Neural cell (in vitro differentiated cells): ENCODE measurements at regions not wholly inside any gene's neighbourhood (a gene's known extent, or its start where the extent isn't known, plus 50 kb on each side); places are given as distances from the start of the nearest gene placed in this dataset.

Experiments used
- EP300 ChIP-seq: fragments of 450-650 bp; conservative IDR thresholded peaks from 2 replicates; pipeline ENCODE4 v1.6.1; 2014; ENCODE audit warnings: antibody characterized with exemption, mild to moderate bottlenecking, moderate library complexity; ENCODE audit not compliant: poor library complexity, severe bottlenecking
- EZH2 ChIP-seq: fragments of 200-600, 300-800 bp; shearing (Covaris generic), sonication (generic); IDR thresholded peaks from 2 replicates; pipeline ENCODE4 v1.6.1; 2014; ENCODE audit warnings: antibody characterized with exemption, low read length, borderline replicate concordance, mild to moderate bottlenecking; ENCODE audit not compliant: insufficient read depth, poor library complexity, severe bottlenecking
- MXI1 ChIP-seq: fragments of 450-650 bp; conservative IDR thresholded peaks from 2 replicates; pipeline ENCODE4 v1.6.1; 2014; ENCODE audit warnings: antibody characterized with exemption, mild to moderate bottlenecking; ENCODE audit not compliant: poor library complexity, severe bottlenecking
- POLR2AphosphoS5 ChIP-seq: IDR thresholded peaks from 2 replicates; pipeline ENCODE4 v1.6.1; 2012
- RAD21 ChIP-seq: fragments of 450-650 bp; conservative IDR thresholded peaks from 2 replicates; pipeline ENCODE4 v1.6.1; 2014; ENCODE audit warnings: antibody characterized with exemption, mild to moderate bottlenecking, moderate library complexity
- SMC3 ChIP-seq: fragments of 450-650 bp; conservative IDR thresholded peaks from 2 replicates; pipeline ENCODE4 v1.6.1; 2014; ENCODE audit warnings: antibody characterized with exemption, mild to moderate bottlenecking, moderate library complexity; ENCODE audit not compliant: poor library complexity
- TAF1 ChIP-seq: IDR thresholded peaks from 2 replicates; pipeline ENCODE4 v1.6.1; 2012; ENCODE audit warnings: low read depth
- TF ChIP-seq, protein P1 (sequence below): fragments of 450-650 bp; IDR thresholded peaks from 2 replicates; pipeline ENCODE4 v1.5.1; 2014; ENCODE audit warnings: antibody characterized with exemption, mild to moderate bottlenecking, moderate library complexity; ENCODE audit not compliant: poor library complexity, severe bottlenecking
- TF ChIP-seq, protein P2 (sequence below): IDR thresholded peaks from 2 replicates; pipeline ENCODE4 v1.6.1; 2012; ENCODE audit warnings: borderline replicate concordance

DNA sequence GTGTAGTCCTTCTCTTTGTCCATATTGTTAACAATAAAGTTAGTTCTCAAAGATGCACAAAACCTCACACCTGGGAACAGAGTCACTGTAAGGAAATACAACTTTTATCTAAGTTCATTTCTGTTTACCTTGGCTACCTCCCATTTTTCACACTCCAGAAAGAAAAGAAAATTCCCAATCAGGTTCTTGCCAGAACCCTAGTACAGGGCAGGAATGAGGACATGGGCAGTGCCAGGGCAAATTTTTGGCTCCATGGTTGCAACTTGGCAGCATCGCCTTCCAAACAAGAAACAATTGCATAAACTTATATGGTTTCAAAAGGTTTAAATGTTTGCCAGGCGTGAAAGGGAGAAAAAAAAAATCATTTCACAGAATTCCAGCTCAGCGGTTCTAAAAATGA, 296.3 kb upstream of the PRKD1 start:
- TF ChIP-seq TAF1: no peak
- TF ChIP-seq, protein P1, sequence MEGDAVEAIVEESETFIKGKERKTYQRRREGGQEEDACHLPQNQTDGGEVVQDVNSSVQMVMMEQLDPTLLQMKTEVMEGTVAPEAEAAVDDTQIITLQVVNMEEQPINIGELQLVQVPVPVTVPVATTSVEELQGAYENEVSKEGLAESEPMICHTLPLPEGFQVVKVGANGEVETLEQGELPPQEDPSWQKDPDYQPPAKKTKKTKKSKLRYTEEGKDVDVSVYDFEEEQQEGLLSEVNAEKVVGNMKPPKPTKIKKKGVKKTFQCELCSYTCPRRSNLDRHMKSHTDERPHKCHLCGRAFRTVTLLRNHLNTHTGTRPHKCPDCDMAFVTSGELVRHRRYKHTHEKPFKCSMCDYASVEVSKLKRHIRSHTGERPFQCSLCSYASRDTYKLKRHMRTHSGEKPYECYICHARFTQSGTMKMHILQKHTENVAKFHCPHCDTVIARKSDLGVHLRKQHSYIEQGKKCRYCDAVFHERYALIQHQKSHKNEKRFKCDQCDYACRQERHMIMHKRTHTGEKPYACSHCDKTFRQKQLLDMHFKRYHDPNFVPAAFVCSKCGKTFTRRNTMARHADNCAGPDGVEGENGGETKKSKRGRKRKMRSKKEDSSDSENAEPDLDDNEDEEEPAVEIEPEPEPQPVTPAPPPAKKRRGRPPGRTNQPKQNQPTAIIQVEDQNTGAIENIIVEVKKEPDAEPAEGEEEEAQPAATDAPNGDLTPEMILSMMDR: no peak
- TF ChIP-seq POLR2AphosphoS5: no peak
- no peak for TF ChIP-seq EZH2
- TF ChIP-seq SMC3: no peak
- TF ChIP-seq, protein P2, sequence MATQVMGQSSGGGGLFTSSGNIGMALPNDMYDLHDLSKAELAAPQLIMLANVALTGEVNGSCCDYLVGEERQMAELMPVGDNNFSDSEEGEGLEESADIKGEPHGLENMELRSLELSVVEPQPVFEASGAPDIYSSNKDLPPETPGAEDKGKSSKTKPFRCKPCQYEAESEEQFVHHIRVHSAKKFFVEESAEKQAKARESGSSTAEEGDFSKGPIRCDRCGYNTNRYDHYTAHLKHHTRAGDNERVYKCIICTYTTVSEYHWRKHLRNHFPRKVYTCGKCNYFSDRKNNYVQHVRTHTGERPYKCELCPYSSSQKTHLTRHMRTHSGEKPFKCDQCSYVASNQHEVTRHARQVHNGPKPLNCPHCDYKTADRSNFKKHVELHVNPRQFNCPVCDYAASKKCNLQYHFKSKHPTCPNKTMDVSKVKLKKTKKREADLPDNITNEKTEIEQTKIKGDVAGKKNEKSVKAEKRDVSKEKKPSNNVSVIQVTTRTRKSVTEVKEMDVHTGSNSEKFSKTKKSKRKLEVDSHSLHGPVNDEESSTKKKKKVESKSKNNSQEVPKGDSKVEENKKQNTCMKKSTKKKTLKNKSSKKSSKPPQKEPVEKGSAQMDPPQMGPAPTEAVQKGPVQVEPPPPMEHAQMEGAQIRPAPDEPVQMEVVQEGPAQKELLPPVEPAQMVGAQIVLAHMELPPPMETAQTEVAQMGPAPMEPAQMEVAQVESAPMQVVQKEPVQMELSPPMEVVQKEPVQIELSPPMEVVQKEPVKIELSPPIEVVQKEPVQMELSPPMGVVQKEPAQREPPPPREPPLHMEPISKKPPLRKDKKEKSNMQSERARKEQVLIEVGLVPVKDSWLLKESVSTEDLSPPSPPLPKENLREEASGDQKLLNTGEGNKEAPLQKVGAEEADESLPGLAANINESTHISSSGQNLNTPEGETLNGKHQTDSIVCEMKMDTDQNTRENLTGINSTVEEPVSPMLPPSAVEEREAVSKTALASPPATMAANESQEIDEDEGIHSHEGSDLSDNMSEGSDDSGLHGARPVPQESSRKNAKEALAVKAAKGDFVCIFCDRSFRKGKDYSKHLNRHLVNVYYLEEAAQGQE: no peak
- no peak for TF ChIP-seq RAD21
- no peak for TF ChIP-seq EP300
- TF ChIP-seq MXI1: no peak
